Loucy (cell line): ENCODE measurements at regions not wholly inside any gene's neighbourhood (a gene's known extent, or its start where the extent isn't known, plus 50 kb on each side); places are given as distances from the start of the nearest gene placed in this dataset.
A peak's percentile ranks its signal among the peaks of the same experiment; 100 is the strongest.

Experiments used
- CTCF ChIP-seq: fragments of 200-600 bp; sonication (generic); conservative IDR thresholded peaks from 2 replicates; pipeline ENCODE4 v1.5.1; 2014; ENCODE audit warnings: mild to moderate bottlenecking, antibody characterized with exemption, low read length
- EZH2phosphoT487 ChIP-seq: fragments of 200-600 bp; IDR thresholded peaks from 2 replicates; pipeline ENCODE4 v1.6.1; 2018; ENCODE audit warnings: antibody characterized with exemption, mild to moderate bottlenecking, moderate library complexity, borderline replicate concordance

GRCh38 chr6:55941702-55942101 lies 66.3 kb upstream of the BMP5 start:
- TF ChIP-seq CTCF (peak; percentile 40; the same call in 1 of the 2 replicates), EZH2phosphoT487 (no peak)
